ENCODE measurements at regions not wholly inside any gene's neighbourhood (a gene's known extent, or its start where the extent isn't known, plus 50 kb on each side); places are given as distances from the start of the nearest gene placed in this dataset.
A peak's percentile ranks its signal among the peaks of the same experiment; 100 is the strongest.

- TF ChIP-seq CREB1 (IDR thresholded peaks at IDR 0.05; ENCODE audit: low read depth) = no peak
- no peak for TF ChIP-seq USF1 (IDR thresholded peaks at IDR 0.05)
- TF ChIP-seq, protein P1, sequence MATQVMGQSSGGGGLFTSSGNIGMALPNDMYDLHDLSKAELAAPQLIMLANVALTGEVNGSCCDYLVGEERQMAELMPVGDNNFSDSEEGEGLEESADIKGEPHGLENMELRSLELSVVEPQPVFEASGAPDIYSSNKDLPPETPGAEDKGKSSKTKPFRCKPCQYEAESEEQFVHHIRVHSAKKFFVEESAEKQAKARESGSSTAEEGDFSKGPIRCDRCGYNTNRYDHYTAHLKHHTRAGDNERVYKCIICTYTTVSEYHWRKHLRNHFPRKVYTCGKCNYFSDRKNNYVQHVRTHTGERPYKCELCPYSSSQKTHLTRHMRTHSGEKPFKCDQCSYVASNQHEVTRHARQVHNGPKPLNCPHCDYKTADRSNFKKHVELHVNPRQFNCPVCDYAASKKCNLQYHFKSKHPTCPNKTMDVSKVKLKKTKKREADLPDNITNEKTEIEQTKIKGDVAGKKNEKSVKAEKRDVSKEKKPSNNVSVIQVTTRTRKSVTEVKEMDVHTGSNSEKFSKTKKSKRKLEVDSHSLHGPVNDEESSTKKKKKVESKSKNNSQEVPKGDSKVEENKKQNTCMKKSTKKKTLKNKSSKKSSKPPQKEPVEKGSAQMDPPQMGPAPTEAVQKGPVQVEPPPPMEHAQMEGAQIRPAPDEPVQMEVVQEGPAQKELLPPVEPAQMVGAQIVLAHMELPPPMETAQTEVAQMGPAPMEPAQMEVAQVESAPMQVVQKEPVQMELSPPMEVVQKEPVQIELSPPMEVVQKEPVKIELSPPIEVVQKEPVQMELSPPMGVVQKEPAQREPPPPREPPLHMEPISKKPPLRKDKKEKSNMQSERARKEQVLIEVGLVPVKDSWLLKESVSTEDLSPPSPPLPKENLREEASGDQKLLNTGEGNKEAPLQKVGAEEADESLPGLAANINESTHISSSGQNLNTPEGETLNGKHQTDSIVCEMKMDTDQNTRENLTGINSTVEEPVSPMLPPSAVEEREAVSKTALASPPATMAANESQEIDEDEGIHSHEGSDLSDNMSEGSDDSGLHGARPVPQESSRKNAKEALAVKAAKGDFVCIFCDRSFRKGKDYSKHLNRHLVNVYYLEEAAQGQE (IDR thresholded peaks at IDR 0.05; ENCODE audit: low read depth) = no peak
- TF ChIP-seq TAF1 (IDR thresholded peaks at IDR 0.05; ENCODE audit: low read depth) = no peak
- TF ChIP-seq TEAD4 (IDR thresholded peaks at IDR 0.05) = peak; percentile 40; the same call in 1 of the 2 replicates
- TF ChIP-seq TCF12 (IDR thresholded peaks at IDR 0.05; ENCODE audit: low read depth) = peak; percentile 60; the same call in 1 of the 2 replicates
- peak; percentile 20; the same call in 1 of the 2 replicates for TF ChIP-seq FOXM1 (IDR thresholded peaks at IDR 0.05; ENCODE audit: borderline replicate concordance, low read depth)
- no peak for TF ChIP-seq EGR1 (IDR thresholded peaks at IDR 0.05)
- TF ChIP-seq ZBTB7A (IDR thresholded peaks at IDR 0.05; ENCODE audit: low read depth) = no peak
- peak; percentile 67 for TF ChIP-seq EP300 (IDR thresholded peaks at IDR 0.05; ENCODE audit: borderline replicate concordance)
- no peak for TF ChIP-seq CEBPB (IDR thresholded peaks at IDR 0.05)
- TF ChIP-seq RAD21 (IDR thresholded peaks at IDR 0.05; ENCODE audit: low read depth) = no peak
- no peak for TF ChIP-seq YY1 (IDR thresholded peaks at IDR 0.05; ENCODE audit: low read depth)
- TF ChIP-seq NFIC (IDR thresholded peaks at IDR 0.05) = peak; percentile 35; the same call in 1 of the 2 replicates
- no peak for TF ChIP-seq MAX (IDR thresholded peaks at IDR 0.05)
Observed at GRCh38 chr5:103908336-103909080, 345.9 kb upstream of the NUDT12 start.

DNA sequence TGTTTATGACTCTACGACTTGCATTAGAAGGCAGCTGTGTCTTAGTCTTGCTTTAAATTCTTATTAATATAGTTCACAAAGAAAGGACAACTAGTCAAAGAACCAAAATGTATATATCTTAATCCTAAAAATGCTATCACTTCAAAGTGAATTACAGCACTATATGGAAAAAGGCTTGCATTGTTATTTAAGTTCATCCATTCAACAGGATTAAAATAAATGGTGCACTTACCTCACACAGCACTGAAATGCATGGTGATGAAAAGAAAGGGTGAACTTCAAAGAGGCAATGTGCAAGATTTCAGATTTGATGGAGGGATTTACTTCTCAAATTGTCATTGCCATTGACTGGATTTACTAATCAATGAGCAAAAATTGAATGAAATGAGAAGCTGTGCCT is 344.4 kb upstream of the NUDT12 start:
- TF ChIP-seq CREB1 (IDR thresholded peaks at IDR 0.05; ENCODE audit: low read depth) = no peak
- TF ChIP-seq CEBPB (IDR thresholded peaks at IDR 0.05) = no peak
- TF ChIP-seq ZBTB7A (IDR thresholded peaks at IDR 0.05; ENCODE audit: low read depth) = no peak
- no peak for TF ChIP-seq USF1 (IDR thresholded peaks at IDR 0.05)
- TF ChIP-seq TAF1 (IDR thresholded peaks at IDR 0.05; ENCODE audit: low read depth) = no peak
- TF ChIP-seq TEAD4 (IDR thresholded peaks at IDR 0.05) = no peak
- no peak for TF ChIP-seq YY1 (IDR thresholded peaks at IDR 0.05; ENCODE audit: low read depth)
- no peak for TF ChIP-seq RAD21 (IDR thresholded peaks at IDR 0.05; ENCODE audit: low read depth)
- TF ChIP-seq TCF12 (IDR thresholded peaks at IDR 0.05; ENCODE audit: low read depth) = no peak

DNA sequence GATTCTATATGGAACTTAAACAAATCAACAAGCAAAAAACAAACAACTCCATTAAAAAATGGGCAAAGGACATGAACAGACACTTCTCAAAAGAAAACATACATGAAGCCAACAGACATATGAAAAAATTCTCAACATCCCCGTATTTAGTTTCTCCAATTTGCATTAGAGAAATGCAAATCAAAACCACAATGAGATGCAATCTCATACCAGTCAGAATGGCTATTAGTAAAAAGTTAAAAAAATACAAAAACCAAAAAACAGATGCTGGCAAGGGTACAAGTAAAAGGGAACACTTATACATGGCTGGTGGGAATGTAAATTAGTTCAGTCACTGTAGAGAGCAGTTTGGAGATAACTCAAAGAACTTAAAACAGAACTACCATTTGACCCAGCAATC is 342.1 kb upstream of the NUDT12 start:
- no peak for TF ChIP-seq CEBPB (IDR thresholded peaks at IDR 0.05)

DNA sequence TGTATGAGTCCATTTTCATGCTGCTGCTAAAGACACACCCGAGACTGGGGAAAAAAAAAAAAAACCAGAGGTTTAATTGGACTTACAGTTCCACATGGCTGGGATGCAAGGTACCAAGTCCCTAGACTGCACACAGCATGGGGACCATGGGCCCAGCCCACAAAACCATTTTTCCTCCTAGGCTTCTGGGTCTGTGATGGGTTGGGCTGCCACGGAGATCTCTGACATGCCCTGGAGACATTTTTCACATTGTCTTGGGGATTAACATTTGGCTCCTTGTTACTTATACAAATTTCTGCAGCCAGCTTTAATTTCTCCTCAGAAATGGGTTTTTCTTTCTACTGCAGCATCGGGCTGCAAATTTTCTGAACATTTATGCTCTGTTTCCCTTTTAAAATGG is 340.3 kb upstream of the NUDT12 start:
- no peak for TF ChIP-seq TEAD4 (IDR thresholded peaks at IDR 0.05)
- no peak for TF ChIP-seq TAF1 (IDR thresholded peaks at IDR 0.05; ENCODE audit: low read depth)
- TF ChIP-seq YY1 (IDR thresholded peaks at IDR 0.05; ENCODE audit: low read depth) = no peak
- TF ChIP-seq, protein P1 (IDR thresholded peaks at IDR 0.05; ENCODE audit: low read depth) = no peak
- TF ChIP-seq FOXM1 (IDR thresholded peaks at IDR 0.05; ENCODE audit: borderline replicate concordance, low read depth) = no peak
- TF ChIP-seq EP300 (IDR thresholded peaks at IDR 0.05; ENCODE audit: borderline replicate concordance) = no peak
- no peak for TF ChIP-seq NFIC (IDR thresholded peaks at IDR 0.05)
- no peak for TF ChIP-seq CREB1 (IDR thresholded peaks at IDR 0.05; ENCODE audit: low read depth)
- TF ChIP-seq USF1 (IDR thresholded peaks at IDR 0.05) = no peak
- TF ChIP-seq EGR1 (IDR thresholded peaks at IDR 0.05) = no peak

DNA sequence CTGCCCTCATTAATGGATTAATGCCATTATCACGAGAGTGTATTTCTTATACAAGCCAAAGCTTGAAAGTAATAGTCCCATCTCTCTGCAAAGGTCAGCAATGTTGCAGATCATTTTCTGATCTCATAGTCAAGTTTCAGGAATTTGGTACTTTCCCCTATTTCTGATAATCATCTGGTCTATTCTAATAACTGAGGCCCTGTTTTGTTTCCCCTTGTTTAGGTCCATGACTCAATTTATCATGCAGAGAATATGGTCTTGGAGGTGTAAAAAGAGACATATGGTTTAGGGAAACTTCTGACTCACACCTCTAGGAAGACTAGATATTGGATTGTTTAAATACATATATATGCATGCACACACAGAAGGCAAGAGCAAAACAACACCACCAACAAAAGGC is 339.3 kb upstream of the NUDT12 start:
- TF ChIP-seq, protein P1 (IDR thresholded peaks at IDR 0.05; ENCODE audit: low read depth) = no peak
